ENCODE measurements at regions not wholly inside any gene's neighbourhood (a gene's known extent, or its start where the extent isn't known, plus 50 kb on each side); places are given as distances from the start of the nearest gene placed in this dataset.

DNA sequence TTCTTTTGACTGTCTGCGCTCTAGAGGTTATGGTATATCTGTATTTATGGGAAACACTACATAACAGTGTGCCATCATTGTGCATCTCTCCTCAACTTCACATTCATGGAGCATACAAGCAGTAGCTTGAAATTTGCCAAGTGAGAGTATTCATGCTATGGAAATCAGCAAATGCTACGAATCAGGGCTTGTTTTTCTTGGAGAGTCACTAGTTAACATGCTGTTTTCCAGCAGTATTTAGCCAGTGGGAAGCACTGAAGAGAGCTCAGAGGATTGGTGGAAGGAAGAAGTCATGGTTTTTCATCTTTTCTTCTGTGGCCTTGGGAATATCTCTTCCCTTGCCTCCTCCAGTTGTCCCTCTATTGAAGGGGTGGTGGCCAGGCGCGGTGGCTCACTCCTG lies 303.0 kb downstream of the PSAT1 start:
- DNase-seq (ENCODE audit: low read depth, low spot score) = no peak

DNA sequence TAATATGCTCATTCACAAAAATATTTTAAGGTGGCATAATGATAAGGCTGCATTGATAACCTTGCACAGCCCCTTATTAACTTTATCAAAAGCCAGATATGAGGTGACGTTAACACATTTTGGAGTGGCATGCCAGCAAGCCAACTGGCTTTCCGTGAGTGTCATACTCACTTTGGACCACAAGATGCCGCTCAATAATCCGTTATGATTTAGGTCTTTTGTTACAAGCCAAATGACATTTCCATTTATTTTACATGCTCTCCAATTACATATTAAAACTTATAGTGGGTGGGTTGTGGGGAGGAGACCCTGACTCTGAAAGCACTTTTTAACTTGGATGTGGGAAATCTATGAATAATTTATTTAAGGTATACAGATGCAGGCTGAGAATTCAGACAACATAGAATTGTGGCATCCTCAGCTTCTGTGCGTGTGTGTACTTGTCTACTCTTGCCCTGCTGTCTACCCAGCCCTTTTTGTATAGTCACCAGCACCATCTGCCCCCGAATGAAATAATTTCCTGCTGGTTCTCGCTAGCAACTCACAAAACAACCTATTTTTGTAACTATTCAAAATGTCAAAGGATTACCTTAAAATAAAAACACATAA lies 305.1 kb downstream of the PSAT1 start:
- DNase-seq (ENCODE audit: low read depth, low spot score) = no peak

DNA sequence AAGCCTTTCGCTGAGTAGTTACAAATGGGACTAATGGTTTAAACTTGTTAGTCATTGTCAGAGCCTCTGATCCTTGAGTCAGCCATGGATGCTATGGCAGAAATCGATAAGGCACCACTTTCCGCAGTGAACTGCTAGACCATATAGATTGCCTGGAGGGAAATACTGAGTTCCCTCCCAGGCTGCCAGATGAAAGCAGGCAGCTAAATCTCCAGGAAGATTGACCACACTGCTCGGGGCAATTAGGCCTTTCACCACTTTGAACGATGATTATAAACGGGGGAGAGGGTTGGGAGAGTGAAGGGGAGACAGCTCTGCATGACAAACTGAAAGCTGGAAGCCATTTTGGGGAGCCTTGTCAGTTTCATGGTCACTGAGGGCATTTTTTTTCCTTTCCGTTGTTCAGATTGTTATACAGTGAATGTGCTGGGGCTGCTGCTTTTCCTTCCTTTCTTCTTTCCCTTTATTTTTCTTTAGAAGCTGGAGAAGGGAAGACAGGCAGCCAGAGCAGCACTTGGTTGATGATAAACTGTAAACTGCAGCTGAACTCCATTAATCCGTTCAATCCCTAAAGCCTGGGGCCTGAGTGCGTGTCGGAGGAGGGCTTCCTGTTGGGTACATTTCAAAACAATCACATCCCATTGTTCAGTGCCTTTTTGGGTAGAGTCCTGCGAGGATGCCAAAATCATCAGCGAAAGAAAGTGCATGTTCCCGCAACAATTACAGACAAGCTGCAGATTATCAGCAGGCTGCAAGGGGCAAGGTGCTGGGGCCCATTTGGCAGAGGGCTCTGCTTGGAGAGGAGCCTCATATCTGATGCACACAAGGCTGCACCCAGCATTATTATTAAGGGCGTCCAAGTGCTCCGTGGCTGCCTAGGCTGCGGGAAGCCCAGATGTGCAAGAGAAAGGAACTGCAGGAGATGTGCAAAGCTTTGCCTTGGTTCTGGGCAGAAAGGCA lies 308.4 kb downstream of the PSAT1 start:
- DNase-seq (ENCODE audit: low read depth, low spot score) = no peak

DNA sequence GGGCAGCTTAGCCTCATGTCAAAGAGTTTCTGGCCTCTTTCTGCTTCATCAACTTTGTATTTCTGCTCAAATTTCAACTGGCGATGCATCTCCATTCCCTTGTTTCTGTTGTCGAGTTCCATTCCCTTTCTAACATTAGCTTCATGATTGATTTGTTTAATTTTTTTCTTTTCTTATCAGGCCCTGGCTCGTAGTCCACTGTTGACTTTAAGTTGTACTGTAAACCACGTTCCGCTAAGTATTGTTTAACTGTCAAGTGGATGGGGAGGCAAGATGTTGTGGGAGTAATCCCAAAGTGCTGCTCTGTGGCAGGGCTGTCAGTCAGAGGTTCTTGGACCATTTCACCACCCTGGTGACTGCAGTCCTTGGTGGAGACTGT lies 309.1 kb downstream of the PSAT1 start:
- no peak for DNase-seq (ENCODE audit: low read depth, low spot score)

DNA sequence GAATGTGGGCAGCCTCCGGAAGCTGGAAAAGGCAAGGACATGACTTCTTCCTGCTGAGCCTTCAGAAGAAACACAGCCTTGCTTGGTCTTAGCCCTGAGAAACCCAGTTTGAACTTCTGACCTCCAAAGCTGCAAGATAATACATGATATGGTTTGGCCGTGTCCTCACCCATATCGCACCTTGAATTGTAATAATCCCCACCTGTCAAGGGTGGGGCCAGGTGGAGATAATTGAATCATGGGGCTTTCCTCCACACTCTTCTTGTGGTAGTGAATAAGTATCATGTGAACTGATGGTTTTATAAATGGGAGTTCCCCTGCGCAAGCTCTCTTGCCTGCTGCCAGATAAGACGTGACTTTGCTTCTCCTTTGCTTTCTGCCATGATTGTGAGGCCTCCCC lies 310.9 kb downstream of the PSAT1 start:
- no peak for DNase-seq (ENCODE audit: low read depth, low spot score)

DNA sequence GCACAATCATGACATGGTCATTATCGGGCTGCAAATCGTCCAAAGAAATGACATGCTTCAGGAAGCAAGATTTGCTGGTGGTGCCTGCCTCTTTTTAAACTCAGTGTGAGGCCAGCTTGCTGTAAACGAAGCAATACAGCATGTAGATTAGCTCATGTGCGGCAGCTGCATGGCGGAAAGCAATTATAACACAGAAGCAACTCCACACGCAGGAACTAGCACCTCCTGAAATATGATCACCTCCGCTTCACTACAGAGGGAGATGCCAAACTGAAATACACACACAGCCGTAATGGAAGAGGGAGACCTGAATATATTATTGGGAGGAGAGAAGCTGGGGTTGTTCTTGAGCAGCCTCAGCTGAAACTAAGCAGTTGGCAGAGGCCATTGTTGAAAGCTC lies 312.5 kb downstream of the PSAT1 start:
- no peak for DNase-seq (ENCODE audit: low read depth, low spot score)

DNA sequence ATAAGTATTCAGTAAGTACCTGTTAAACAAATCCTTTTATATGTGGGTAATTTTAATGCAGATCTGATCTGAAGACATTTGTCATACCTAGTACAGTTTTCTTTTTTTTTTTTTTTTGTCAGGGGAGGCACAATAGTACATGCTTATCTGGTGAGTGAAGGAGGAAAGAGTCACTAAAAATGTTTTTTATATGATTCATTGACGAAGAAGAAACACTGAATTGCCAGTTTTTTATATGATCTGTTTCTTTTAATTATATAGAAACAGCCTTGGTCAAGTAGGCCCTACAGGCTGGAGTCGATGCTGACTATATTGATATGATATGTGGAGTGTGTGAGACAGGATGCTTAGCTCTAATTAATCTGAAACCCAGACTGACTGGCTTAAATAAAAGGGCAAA lies 315.2 kb downstream of the PSAT1 start:
- DNase-seq (ENCODE audit: low read depth, low spot score) = no peak

DNA sequence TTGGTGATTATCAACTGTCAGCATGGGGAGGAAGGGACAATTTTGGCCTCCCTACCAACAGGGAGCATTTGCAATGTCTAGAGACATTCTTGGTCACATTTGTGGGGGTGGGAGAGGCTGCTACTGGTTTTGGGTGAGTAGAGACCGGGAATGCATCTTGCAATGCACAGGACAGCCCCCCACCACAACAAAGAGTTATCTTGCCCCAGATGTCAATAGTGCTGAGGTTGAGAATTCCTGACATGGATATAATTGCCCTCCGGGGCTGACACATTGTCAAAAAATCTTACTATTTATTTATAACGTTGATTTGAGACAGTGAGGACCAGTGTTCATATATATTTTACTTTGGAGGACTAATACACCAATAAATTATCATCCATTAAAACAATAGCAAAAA lies 316.1 kb downstream of the PSAT1 start:
- DNase-seq (ENCODE audit: low read depth, low spot score) = no peak

DNA sequence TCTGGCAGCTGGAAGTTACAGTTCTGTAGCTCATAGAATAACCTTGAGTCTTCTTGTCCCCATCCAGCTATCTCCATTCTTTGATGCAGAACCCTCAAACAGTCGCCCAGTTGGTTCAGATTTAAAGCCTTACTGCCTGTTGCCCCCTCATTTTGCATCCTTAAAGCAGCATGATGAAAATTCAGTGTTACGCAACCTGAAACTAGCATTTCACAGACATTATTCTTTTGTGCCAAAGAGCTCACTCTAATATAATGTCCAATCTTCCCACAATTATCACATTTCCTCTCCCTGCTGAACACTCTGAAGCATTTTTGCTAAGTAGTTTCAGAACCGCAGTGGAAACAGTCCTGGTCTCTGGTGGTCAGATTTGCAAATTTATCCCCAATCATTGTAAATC lies 318.0 kb downstream of the PSAT1 start:
- DNase-seq (ENCODE audit: low read depth, low spot score) = no peak

DNA sequence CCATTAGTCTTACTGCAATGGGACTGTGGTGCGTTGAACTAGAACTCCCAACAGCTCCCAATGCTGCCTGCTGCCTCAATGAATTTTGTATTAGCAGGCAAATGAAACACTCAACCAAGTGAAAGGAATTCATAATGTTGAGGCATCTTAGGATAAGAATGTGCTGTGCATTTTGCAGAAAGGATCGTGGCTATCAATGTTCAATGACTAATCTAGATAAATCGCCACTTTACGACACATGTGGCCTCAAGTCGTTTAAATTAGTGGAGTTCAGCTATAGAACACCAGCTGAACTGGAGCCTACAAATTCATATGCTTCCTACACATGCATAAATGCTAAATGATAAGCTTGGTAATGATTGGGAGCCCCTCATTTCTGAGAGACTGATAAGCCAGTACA lies 318.4 kb downstream of the PSAT1 start:
- DNase-seq (ENCODE audit: low read depth, low spot score) = no peak

DNA sequence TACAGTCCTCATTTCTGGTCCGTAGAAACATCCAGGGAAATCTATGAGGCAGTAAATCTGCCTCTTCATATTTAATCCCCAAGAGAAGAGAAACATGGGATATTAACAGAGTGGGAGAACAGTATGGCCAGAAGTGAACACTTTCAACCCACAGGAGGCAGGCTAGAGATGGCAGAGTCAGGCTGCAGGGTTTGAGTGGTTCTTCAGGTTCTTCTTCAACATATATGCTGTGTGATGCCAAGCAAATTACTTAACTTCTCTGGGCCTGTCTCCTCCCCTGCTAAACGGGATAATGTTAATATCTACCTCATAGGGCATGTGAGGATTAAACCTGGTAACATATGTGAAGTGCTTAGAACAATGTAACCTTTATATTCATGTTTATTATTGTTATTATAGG lies 321.8 kb downstream of the PSAT1 start:
- no peak for DNase-seq (ENCODE audit: low read depth, low spot score)

DNA sequence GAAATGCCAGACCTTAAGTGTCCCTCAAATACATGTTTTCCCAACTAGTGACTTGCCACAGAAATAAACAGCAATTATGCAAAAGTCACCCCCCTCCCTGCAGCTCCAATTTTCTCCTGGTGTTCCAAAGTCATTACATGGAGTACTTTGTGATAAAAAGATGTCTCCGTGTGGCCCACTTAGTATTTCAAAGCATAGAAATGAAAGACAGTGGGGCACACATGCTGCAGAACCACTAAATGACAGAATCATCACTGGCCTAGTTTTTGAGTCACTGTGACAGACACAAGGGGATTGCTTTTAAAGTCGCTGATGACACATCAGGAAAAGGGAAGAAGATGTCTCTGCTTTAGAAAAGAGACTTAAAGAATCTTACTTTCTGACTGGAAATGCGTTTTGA lies 323.4 kb downstream of the PSAT1 start:
- DNase-seq (ENCODE audit: low read depth, low spot score) = no peak

DNA sequence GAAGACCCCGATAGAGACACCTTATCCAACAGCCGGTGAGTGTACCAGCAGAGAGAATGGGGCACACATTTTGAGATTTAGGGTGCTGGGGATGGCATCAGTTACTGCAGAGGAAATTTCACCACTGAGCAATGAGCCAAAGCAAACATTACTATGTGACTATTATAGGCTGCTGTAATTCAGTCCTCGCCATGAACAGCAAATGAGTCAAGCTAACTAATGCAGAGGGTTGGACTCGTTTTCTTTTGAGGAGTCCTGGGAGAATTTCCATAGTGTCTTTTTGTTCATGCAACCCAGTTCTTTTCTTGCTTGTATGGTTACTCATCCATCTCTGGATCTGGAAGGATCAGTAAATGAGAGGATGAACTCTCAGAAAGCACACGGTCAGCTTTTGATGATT lies 323.8 kb downstream of the PSAT1 start:
- DNase-seq (ENCODE audit: low read depth, low spot score) = no peak

DNA sequence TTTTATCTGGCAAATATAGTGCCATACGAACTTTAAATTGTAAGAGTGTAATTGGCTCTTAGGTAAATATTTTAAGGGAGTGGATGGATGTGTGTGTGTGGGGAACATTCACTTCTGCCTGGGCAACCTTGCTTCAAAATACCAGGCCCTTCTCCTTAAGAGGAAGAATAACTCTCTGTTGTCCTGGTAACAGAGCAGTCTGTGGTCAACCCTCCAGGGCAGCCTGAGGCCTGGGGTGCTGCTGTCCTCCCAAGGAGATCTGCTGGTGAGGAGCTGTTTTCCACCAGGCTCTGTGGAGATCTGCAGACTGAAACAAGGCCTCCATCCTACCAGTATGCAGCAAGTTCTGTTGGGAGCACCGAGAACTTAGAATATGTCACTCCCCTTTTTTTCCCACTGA lies 325.2 kb downstream of the PSAT1 start:
- DNase-seq (ENCODE audit: low read depth, low spot score) = no peak

DNA sequence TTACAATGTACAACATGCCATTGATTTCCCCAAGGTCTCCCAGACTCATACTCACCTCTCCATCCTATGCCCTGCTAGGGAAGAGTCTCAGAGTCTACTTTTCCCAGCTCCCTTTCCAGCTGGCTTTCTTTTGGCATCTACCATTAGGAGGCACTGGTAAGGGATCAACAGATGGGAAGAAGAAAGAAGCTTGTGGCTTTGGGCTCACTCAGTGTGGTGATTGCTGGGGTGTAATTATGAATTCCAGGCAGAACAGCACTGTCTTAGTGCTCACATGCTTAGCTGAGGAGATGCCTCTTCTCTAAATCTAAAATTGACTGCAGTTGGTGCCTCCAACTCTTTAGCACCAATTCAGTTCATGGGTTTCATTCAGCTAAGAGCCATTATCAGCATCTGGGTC lies 330.0 kb downstream of the PSAT1 start:
- no peak for DNase-seq (ENCODE audit: low read depth, low spot score)

DNA sequence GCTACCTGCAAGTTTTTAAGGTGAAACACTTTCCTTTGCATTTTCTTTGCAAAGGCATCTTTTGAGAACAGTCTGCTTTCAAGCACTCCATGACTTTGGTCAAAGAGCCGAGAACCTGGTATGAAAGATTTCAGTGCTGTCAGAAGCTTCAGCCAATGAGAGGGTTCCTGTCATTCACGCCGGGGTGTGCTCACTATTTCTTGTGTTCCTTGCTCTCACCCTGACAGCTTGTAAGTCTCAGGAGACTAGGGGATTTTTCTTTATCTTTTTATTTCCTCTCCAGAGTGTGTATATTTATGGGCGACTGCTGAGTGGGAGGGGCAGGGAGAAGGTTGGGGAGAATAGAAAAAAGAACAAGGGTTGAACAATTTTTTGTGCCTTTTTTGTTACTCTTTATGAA lies 334.0 kb downstream of the PSAT1 start:
- DNase-seq (ENCODE audit: low read depth, low spot score) = no peak

DNA sequence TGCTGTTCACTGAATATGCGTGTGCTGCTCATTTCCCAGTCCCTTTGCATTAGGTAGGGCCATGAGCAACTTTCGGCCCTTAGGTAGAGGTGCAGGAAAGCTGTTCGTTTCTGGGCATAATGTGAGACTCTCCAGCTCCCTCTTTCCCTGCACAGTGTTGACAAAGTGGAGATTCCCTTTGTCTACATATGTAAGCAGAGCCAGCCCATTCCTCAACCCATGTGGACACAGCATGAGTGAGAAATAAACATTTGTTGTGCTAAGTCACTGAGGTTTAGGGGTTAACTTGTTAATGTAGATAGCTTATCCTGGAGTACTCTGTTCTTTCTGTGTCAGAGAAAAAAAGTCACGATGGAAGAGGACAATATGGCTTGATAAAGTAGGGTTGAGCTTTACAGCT lies 343.8 kb downstream of the PSAT1 start:
- no peak for DNase-seq (ENCODE audit: low read depth, low spot score)

DNA sequence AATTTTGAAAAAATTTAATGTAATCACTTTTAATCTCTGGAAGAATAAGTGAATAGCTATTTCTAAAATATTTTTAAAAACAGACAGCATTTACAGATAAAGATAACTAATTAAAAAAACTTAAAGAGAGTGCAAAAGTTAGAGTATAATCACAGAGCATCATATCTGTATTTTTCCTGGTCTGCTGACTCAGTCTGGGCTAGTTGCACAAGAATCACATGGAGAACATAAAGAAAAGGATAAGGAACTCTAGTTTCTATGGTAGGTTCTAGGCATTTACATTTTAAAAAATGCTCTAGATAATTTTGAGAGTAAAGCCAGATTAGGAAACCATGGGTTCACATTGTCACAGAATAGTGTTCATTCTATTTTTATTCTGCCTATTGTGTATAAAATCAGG lies 347.4 kb downstream of the PSAT1 start:
- DNase-seq (ENCODE audit: low read depth, low spot score) = no peak

DNA sequence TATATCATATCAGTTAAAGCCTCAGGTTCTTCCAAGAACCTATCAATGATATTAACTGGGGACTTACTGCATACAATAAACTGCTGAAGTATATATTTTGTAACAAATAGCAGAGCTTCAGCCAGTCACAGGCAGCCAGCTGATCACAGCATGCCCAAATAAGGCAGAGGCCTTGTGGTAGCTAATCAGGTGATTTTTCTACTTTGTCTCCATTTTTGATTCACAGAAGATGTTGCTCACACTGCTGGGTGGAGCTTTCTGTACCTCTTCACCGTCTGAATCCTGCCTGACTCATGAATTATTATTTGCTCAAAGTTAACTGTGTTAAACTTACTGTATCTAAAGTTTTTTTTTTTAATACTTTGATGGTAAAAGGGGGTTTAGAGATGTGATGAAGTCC lies 357.4 kb downstream of the PSAT1 start:
- DNase-seq (ENCODE audit: low read depth, low spot score) = no peak

DNA sequence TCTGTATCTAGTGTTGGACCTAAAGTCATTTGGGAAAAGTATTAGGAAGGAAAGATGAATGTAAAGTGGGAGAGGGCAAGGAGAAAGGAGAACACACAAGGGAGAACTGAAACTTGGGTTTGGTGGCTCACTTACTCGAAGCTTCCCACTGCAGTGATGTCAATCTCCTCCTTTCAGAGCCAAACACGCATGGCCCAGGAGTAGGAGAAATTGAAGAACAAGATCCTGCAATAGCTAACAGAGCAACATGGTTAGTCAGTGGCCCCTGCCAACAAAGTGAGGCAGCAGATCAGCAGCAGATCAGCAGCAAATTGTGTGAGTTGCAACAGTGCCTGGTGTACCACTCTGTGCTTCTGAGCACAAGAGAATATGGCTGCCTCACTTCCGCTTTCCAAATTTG lies 366.4 kb downstream of the PSAT1 start:
- no peak for DNase-seq (ENCODE audit: low read depth, low spot score)

DNA sequence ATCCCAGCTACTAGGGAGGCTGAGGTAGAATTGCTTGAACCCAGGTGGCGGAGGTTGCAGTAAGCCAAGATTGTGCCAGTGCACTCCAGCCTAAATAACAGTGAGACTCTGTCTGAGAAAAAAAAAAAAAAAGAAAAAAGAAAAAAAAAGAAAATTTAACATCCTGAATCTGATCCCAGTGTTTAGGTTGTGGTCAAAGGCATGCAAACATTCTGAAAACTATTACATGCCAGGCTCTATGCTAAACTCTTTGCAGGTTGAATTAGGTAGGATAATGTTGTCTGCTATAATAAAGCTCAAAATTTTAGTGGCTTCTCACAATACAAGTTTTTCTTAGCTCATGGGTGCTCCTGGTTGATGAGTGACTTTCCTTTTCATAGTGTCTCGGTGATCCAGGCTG lies 367.4 kb downstream of the PSAT1 start:
- DNase-seq (ENCODE audit: low read depth, low spot score) = no peak

DNA sequence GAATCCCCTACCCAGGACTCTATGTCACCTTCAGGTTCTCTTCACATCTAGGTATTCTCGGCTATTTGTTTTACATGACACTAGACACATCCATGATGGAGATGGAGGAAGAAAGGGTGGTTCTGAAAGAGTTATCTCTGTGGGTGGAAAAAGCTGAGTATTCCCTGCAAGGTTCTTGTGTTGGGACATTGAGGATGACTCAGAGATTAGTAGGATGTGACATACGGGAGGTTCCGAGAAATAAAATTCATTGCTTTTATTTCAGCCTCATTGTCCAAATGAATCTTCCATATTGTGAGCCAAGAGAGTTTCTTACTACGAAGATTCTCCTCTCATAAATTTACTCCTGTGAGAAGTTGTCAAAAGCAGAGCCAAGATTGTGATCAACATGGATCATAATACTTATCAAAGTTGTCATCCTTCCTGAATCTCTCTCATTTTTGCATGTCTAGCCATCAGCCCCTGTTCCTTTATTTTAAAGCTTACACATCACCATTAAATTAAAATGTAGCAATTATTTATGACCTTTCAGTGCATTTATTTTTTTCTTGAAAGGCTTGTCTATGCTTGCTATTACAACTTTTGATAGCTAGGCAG lies 370.0 kb downstream of the PSAT1 start:
- DNase-seq (ENCODE audit: low read depth, low spot score) = no peak
